Stomach (tissue), 4 donors: ENCODE measurements at regions not wholly inside any gene's neighbourhood (a gene's known extent, or its start where the extent isn't known, plus 50 kb on each side); places are given as distances from the start of the nearest gene placed in this dataset.

ENCODE experiments used
- CTCF ChIP-seq, 7 experiments: fragments of 450-650 bp in 4 of 7; fragments of 200-600 bp in 3 of 7; sonication (generic) in 3 of 7; IDR thresholded peaks; one replicate each; pipeline ENCODE4 v1.5.1; 2016 to 2019; ENCODE audit warnings: antibody characterized with exemption in 7 of 7, control low read depth in 2 of 7, mild to moderate bottlenecking in 1 of 7
- POLR2A ChIP-seq, 4 donors: fragments of 450-650 bp; IDR thresholded peaks; one replicate each; pipeline ENCODE4 v1.6.1; 2016; ENCODE audit warnings: antibody characterized with exemption in 4 of 4, control low read depth in 2 of 4, mild to moderate bottlenecking in 1 of 4, moderate library complexity in 1 of 4
- POLR2AphosphoS5 ChIP-seq, 3 donors: sonication (generic); formaldehyde crosslinking; IDR thresholded peaks; one replicate each; pipeline ENCODE4 v1.6.1; 2016; ENCODE audit warnings: antibody characterized with exemption in 3 of 3

DNA sequence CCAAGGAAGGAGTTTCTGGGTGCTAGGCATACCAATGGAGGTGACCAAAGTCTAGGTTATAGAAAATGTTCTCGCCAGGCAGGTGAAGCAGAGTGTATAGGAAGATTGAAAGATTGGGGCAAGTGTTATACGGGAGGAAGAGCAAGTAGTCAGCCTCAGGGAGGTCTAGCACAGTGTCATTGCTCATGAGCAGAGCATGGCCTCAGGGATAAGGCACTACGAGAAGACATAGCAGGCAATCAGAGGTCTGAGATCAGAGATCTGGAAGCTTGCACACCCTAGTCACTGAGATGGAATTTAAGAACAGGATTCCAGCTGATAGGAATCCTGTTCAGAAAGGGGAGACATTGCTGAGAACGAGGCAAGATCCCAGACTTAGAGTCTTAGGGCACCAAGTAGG lies 350.0 kb upstream of the CASK start:
- TF ChIP-seq CTCF (IDR thresholded peaks at IDR 0.05) (no peak), POLR2AphosphoS5 (IDR thresholded peaks at IDR 0.05) (no peak), POLR2A (IDR thresholded peaks at IDR 0.05) (no peak)
